A673 (cell line): ENCODE measurements at regions not wholly inside any gene's neighbourhood (a gene's known extent, or its start where the extent isn't known, plus 50 kb on each side); places are given as distances from the start of the nearest gene placed in this dataset.

Experiments used
- EZH2 ChIP-seq: fragments of 200-600 bp; sonication (generic); IDR thresholded peaks from 2 replicates; pipeline ENCODE4 v1.6.1; 2017; ENCODE audit warnings: borderline replicate concordance, low read depth, mild to moderate bottlenecking, mixed read lengths, antibody characterized with exemption, low read length; ENCODE audit not compliant: poor library complexity, severe bottlenecking
- TF ChIP-seq, protein P1 (sequence below): fragments of 300-800, 200-600 bp; sonication (generic); conservative IDR thresholded peaks from 2 replicates; pipeline ENCODE4 v1.5.1; 2017; ENCODE audit warnings: low read depth, mild to moderate bottlenecking, antibody characterized with exemption, low read length, moderate library complexity, mixed read lengths

DNA sequence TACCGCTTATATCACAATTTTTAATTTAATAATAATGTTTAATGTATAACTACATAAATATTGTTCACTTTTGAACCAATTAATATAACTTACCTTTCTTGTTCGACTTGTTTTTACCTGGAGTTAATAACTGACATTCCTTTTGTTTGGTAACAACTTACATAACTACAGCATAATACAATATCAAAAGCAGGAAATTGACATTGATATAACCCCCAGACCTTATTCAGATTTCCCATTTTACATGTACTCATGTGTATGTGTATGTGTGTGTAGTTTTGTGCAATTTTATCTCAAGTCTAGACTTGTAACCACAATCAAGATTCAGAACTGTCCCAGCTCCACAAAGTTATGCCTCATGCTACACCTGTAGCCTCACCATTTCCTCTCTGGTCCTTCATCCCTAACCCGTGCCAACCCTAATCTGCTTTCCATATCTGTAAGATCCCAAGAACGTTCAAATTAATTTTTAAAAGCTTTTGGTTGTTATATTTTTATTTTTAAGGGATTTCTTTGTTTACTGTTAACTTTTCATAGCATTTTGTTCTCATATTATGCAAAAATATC lies 190.6 kb downstream of the MANEA start:
- TF ChIP-seq EZH2 = no peak
- TF ChIP-seq, protein P1, sequence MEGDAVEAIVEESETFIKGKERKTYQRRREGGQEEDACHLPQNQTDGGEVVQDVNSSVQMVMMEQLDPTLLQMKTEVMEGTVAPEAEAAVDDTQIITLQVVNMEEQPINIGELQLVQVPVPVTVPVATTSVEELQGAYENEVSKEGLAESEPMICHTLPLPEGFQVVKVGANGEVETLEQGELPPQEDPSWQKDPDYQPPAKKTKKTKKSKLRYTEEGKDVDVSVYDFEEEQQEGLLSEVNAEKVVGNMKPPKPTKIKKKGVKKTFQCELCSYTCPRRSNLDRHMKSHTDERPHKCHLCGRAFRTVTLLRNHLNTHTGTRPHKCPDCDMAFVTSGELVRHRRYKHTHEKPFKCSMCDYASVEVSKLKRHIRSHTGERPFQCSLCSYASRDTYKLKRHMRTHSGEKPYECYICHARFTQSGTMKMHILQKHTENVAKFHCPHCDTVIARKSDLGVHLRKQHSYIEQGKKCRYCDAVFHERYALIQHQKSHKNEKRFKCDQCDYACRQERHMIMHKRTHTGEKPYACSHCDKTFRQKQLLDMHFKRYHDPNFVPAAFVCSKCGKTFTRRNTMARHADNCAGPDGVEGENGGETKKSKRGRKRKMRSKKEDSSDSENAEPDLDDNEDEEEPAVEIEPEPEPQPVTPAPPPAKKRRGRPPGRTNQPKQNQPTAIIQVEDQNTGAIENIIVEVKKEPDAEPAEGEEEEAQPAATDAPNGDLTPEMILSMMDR = no peak
